ENCODE measurements at regions not wholly inside any gene's neighbourhood (a gene's known extent, or its start where the extent isn't known, plus 50 kb on each side); places are given as distances from the start of the nearest gene placed in this dataset.

GRCh38 chr3:59126446-59126845 lies 76.6 kb upstream of the CFAP20DC start:
- Histone ChIP-seq H3K4me3 (ENCODE audit: low read depth in 1 of 3, low read length in 3 of 3) (no peak overlapping the region), H3K36me3 (ENCODE audit: control insufficient read depth in 4 of 4, insufficient read depth in 3 of 4, low read depth in 1 of 4, low read length in 3 of 4) (no peaks in the 10 kb centered on the region), H3K27me3 (ENCODE audit: control insufficient read depth in 4 of 4, insufficient read depth in 4 of 4, low read length in 3 of 4) (no peaks in the 10 kb centered on the region), H3K9ac (ENCODE audit: low read depth in 1 of 2, low read length in 2 of 2) (no peak overlapping the region), H3K9me3 (ENCODE audit: control insufficient read depth in 4 of 4, low read length in 3 of 4) (no peaks in the 10 kb centered on the region), H3K4me1 (ENCODE audit: control insufficient read depth in 4 of 4, insufficient read depth in 4 of 4, low read length in 3 of 4) (no peaks in the 10 kb centered on the region), H3K27ac (ENCODE audit: low read depth in 1 of 2, low read length in 2 of 2) (no peak overlapping the region)
- WGBS = 93% methylated on average over 5 of the region's 5 CpGs
- DNase-seq (ENCODE audit: low spot score) = no peak
- TF ChIP-seq HNF4A (conservative IDR thresholded peaks at IDR 0.05) (no peak), REST (IDR thresholded peaks at IDR 0.05) (no peak), GABPA (IDR thresholded peaks at IDR 0.05 in 1 of 2, conservative IDR thresholded peaks at IDR 0.05 in 1 of 2) (no peak), ATF3 (IDR thresholded peaks at IDR 0.05) (no peak)

DNA sequence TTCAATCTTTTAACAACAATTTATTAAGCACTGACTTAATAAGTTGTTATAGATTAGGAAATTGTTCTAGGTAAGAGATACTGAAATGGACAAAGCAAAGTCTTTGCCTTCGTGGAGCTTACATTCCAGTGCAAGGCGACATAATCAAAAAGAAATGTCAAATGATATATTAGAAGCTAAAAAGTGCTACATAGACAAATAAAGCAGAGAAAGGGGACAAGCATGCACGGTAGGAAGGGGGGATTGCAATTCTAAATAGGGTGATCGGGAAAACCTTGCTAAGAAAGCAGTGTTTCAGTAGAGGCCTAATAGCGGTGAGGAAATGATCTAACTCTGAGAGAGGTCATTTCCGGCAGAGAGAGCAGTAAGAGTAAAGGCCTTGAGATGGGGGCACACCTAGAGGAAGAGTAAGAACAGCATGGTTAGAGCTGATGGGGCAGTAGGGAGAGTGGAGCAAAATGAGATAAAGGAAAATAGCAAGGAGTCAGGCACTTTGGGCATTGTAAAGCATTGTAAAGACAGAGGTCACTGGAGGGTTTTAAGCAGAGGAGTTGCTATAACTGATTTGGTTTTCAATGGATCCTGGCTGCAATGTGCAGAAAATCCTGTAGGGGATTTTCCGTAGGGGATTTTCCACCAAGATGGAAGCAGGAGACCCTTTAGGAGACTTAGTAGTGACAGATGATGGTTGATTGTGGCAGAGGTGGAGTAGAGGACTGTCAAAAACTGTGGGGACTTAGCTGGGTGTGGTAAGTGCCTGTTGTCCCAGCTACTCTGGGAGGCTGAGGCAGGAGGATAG lies 71.7 kb upstream of the CFAP20DC start:
- Histone ChIP-seq H3K27me3 (ENCODE audit: control insufficient read depth in 4 of 4, insufficient read depth in 4 of 4, low read length in 3 of 4) (no peaks in the 10 kb centered on the region), H3K9me3 (ENCODE audit: control insufficient read depth in 4 of 4, low read length in 3 of 4) (no peaks in the 10 kb centered on the region), H3K36me3 (ENCODE audit: control insufficient read depth in 4 of 4, insufficient read depth in 3 of 4, low read depth in 1 of 4, low read length in 3 of 4) (no peaks in the 10 kb centered on the region), H3K4me3 (ENCODE audit: low read depth in 1 of 3, low read length in 3 of 3) (no peak overlapping the region), H3K4me1 (ENCODE audit: control insufficient read depth in 4 of 4, insufficient read depth in 4 of 4, low read length in 3 of 4) (no peaks in the 10 kb centered on the region), H3K27ac (ENCODE audit: low read depth in 1 of 2, low read length in 2 of 2) (no peak overlapping the region), H3K9ac (ENCODE audit: low read depth in 1 of 2, low read length in 2 of 2) (no peak overlapping the region)
- TF ChIP-seq REST (IDR thresholded peaks at IDR 0.05) (no peak), RXRA (IDR thresholded peaks at IDR 0.05) (no peak), FOXA2 (IDR thresholded peaks at IDR 0.05) (no peak), RAD21 (IDR thresholded peaks at IDR 0.05) (no peak), SP1 (IDR thresholded peaks at IDR 0.05) (no peak), HNF4G (IDR thresholded peaks at IDR 0.05) (no peak), CTCF (IDR thresholded peaks at IDR 0.05; ENCODE audit: low read depth, low read length, missing input control) (no peak), ZBTB33 (IDR thresholded peaks at IDR 0.05) (no peak), HNF4A (conservative IDR thresholded peaks at IDR 0.05) (no peak), GABPA (IDR thresholded peaks at IDR 0.05 in 1 of 2, conservative IDR thresholded peaks at IDR 0.05 in 1 of 2) (no peak), TAF1 (conservative IDR thresholded peaks at IDR 0.05) (no peak), FOXA1 (IDR thresholded peaks at IDR 0.05) (no peak), NR2F2 (IDR thresholded peaks at IDR 0.05) (no peak), ATF3 (IDR thresholded peaks at IDR 0.05) (no peak), YY1 (IDR thresholded peaks at IDR 0.05) (no peak), JUND (IDR thresholded peaks at IDR 0.05) (no peak), EGR1 (IDR thresholded peaks at IDR 0.05; ENCODE audit: low read depth in 2 of 2) (no peak)
- TF ChIP-seq, protein P1, sequence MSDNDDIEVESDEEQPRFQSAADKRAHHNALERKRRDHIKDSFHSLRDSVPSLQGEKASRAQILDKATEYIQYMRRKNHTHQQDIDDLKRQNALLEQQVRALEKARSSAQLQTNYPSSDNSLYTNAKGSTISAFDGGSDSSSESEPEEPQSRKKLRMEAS (IDR thresholded peaks at IDR 0.05) = no peak
- WGBS = 93% methylated on average over 7 of the region's 7 CpGs
- DNase-seq (ENCODE audit: low spot score) = no peak
